GM19351 (cell line): ENCODE measurements at regions not wholly inside any gene's neighbourhood (a gene's known extent, or its start where the extent isn't known, plus 50 kb on each side); places are given as distances from the start of the nearest gene placed in this dataset.
"Not testable (repeated sequence)": the region's sequence is repeated elsewhere in the genome, so short reads cannot be mapped to it uniquely, and the experiment has no call there.

ENCODE experiments used
- ATAC-seq: cut with Tn5 transposase; IDR thresholded peaks from one replicate; pipeline ENCODE4 v1.9.1; 2021; ENCODE audit warnings: mild to moderate bottlenecking, moderate library complexity; ENCODE audit not compliant: unreplicated experiment

GRCh38 chr2:67075056-67075455, 322.1 kb upstream of the ETAA1 start:
- no peak for ATAC-seq

GRCh38 chr2:67075530-67076238, 321.4 kb upstream of the ETAA1 start:
- no peak for ATAC-seq

- ATAC-seq, result no peak
These were observed 320.9 kb upstream of the ETAA1 start for GRCh38 chr2:67076239-67076624.

- no peak for ATAC-seq
These were observed 317.4 kb upstream of the ETAA1 start for GRCh38 chr2:67079729-67080128.

- ATAC-seq, result no peak
These were observed 314.3 kb upstream of the ETAA1 start for GRCh38 chr2:67082813-67083212.

GRCh38 chr2:67083951-67084350, 313.2 kb upstream of the ETAA1 start:
- no peak for ATAC-seq

GRCh38 chr2:67085146-67085545, 312.0 kb upstream of the ETAA1 start:
- ATAC-seq, result no peak

GRCh38 chr2:67091681-67092080, 305.5 kb upstream of the ETAA1 start:
- no peak for ATAC-seq

GRCh38 chr2:67095121-67095520, 302.0 kb upstream of the ETAA1 start:
- ATAC-seq, result no peak

GRCh38 chr2:67096886-67097285, 300.2 kb upstream of the ETAA1 start:
- no peak for ATAC-seq

GRCh38 chr2:67103157-67103556, 294.0 kb upstream of the ETAA1 start:
- ATAC-seq, result no peak

- no peak for ATAC-seq
These were observed 288.9 kb upstream of the ETAA1 start for GRCh38 chr2:67108231-67108630.

- no peak for ATAC-seq
These were observed 272.6 kb upstream of the ETAA1 start for GRCh38 chr2:67124531-67124930.

- no peak for ATAC-seq
These were observed 266.4 kb upstream of the ETAA1 start for GRCh38 chr2:67130531-67131256.

- ATAC-seq, result no peak
These were observed 265.9 kb upstream of the ETAA1 start for GRCh38 chr2:67131257-67131609.

- not testable (repeated sequence) for ATAC-seq
These were observed 264.6 kb upstream of the ETAA1 start for GRCh38 chr2:67132441-67132940.

- ATAC-seq, result no peak
These were observed 261.9 kb upstream of the ETAA1 start for GRCh38 chr2:67135208-67135607.

GRCh38 chr2:67137699-67138098, 259.4 kb upstream of the ETAA1 start:
- no peak for ATAC-seq

GRCh38 chr2:67142071-67142470, 255.1 kb upstream of the ETAA1 start:
- ATAC-seq, result no peak

- ATAC-seq, result no peak
These were observed 254.4 kb upstream of the ETAA1 start for GRCh38 chr2:67142741-67143140.

GRCh38 chr2:67145851-67146250, 251.3 kb upstream of the ETAA1 start:
- ATAC-seq, result no peak

GRCh38 chr2:67156796-67157195, 240.3 kb upstream of the ETAA1 start:
- no peak for ATAC-seq
